GM18858 (cell line): ENCODE measurements at regions not wholly inside any gene's neighbourhood (a gene's known extent, or its start where the extent isn't known, plus 50 kb on each side); places are given as distances from the start of the nearest gene placed in this dataset.
"Not testable (repeated sequence)": the region's sequence is repeated elsewhere in the genome, so short reads cannot be mapped to it uniquely, and the experiment has no call there.

Experiments used
- ATAC-seq: cut with Tn5 transposase; IDR thresholded peaks from one replicate; pipeline ENCODE4 v1.9.1; 2021; ENCODE audit not compliant: unreplicated experiment

DNA sequence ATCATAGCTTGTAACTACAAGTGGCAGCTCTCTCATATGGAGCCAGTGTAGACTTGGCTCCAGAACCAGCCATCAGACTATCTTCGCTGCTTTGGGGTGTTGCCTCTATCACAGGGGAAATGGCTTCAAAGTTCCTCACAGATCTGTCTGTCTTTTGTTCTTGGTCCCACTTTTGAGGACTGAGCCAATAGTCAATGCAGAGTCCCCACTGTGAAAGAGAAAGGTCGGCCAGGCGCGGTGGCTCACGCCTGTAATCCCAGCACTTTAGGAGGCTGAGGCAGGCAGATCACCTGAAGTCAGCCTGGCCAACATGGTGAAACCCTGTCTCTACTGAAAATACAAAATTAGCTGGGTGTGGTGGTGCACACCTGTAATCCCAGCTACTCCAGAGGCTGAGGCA, 86.9 kb upstream of the FZD7 start:
- not testable (repeated sequence) for ATAC-seq

DNA sequence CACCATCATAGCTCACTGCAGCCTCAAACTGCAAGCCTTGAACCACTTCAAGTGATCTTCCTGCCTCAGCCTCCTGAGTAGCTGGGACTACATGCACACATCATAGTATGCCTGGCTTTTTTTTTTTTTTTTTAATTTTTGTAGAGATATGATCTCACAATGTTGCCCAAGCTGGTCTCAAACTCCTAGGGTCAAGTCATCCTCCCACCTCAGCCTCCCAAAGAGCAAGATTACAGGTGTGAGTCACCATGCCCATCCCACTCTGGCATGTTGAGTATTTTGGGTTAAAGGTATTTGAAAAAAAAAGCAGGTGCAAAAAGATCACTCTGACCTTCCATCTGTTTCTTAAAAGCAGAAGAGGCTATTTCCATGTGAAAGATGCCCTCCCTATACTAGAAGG, 86.4 kb upstream of the FZD7 start:
- ATAC-seq: no peak

DNA sequence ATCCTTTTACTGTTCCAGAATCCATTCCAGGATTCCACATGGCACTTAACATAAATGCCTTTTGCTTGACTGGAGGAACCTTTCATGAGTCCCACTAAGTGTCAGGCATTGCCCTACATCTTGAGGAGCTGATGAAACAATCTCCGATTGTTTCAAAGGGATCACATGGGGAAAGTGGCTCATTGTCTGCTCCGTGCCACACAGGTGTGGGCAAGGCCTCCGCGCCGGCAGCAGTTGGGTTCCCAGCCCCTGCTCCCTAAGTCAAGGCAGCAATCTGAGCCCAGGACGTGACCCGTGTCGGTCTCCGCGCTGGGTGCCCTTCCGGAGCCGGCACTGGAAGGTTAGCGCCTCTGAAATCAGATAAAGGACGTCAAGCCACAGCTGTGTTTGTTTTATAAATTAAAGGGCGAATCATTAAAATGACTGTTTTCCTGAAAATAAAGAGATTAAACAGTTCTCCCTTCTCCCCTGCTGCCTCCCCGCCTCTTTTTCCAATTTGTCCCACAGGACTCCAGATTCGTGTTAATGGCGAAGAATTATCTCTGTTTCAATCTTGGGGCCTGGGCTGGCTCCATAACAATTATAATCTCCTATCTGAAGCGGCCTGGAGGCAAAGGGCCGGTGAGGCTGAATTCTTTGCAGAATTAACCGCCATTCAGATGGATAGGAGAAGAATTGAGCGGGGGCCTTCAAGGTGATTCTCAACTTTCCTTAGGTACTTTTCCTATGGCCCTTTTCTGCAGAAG, 84.3 kb upstream of the FZD7 start:
- no peak for ATAC-seq

DNA sequence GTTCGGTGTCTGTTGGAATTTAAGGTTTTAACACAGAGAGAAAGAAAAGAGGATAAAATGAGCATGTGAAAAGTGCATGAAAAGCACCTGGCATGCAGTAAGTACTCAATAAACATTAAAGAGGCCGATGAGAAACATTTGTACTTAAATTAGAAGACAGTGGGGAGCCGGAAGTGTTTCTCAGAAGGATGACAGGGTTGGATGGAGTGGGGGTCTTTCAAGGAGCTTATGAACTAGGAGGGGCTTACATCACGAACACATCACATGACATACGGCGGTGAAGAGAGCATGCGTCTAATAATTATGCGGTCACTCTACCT, 83.8 kb upstream of the FZD7 start:
- no peak for ATAC-seq

- ATAC-seq: no peak
Observed at GRCh38 chr2:201950606-201951005, 83.0 kb upstream of the FZD7 start.

DNA sequence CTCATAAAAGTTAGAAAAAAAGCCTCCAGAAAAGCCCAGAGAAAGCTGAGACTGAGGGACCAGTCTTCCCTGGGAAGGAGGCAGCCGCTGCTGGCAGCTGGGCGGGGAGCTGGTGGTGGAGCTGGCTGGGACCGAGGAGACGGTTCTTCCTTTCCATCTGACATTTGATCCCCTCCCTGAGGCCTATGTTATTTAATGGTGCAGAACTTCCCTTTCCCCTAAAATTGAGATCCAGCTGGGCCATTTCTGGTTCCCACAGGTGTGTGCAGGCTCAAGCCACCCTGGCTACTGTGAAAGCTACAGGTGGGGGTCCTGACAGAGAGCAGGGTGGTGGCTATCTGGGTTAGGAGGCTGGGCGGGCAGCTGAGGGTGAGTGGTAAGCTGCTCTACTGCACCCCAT, 81.5 kb upstream of the FZD7 start:
- no peak for ATAC-seq

DNA sequence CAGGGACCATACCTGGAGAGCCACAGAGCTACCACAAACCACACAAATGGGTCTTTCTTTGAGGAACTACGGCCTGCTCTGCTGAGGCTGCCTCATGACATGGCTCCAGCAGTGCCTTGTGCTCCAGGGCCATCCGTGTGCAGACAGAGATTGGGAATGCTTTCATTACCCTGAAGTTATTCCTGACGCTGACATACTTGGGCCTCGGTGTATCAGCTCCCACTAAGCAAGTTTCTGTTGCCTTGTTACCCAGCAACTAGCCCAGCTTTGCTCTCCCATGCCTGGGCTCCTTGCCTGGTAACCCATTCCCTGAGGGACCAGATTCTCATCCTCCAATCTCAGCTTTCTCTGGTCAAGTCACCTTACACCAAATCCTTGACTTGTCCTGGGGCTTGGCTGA, 80.3 kb upstream of the FZD7 start:
- no peak for ATAC-seq

GRCh38 chr2:201953880-201954279, 79.8 kb upstream of the FZD7 start:
- no peak for ATAC-seq

DNA sequence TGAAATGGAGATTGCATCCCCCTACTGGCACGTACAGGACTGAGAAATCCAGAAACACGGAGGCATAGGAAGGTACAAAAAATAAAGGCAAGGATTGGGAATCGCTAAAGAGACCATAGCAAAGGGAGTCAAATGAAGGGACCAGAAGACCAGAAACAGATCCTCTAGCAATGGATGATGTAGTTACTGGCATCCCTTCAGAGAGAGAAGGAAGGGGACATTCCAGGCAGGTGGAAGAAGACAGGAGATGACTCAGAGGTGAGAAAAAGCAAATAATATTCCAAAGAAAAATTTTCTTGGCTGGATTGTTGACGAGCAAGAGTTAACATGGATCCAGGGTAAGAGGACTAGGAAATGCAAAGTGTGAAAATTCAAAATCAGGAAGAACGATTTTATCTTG, 78.4 kb upstream of the FZD7 start:
- no peak for ATAC-seq

DNA sequence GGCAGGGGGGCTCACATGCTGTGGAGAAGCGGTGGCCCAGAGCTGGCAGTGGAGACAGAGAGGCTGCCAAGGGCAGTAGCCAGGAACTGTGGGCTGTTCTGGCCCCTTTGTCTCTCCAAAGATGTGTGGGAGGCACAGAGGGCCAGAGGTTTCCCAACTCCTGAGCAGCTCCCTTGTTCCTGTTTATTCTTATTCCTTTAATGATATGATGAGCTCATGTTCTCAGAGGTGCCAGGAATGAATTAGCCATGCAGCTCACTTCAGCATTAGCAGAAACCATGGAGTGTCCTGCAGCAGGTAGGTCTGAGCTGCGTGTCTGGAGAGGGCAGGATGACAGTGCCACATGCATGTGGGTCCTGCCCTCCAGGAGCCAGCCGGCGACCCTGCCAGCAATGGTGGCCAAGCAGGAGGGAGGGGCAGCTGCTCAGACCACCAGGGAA, 77.9 kb upstream of the FZD7 start:
- ATAC-seq: no peak

DNA sequence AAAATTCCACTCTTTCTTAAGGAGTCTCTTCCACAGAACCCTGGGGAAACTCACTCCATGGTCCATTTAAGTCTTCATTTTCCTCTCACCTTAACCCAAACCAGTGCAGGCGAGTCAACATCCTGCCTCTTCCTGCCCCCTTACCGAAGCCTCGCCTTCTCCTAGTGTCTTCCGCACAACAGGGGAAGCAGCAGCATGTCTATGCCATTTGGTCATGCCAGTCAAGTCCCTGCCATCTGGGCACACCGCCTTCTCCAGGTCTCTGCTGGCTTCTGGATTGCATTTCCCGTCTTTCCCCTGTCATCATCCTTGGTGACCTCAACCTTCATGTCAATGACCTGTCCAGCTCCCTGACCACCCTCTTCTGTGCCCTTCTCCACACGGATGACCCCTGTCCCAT, 77.3 kb upstream of the FZD7 start:
- ATAC-seq: no peak

- no peak for ATAC-seq
Observed at GRCh38 chr2:201957091-201957490, 76.6 kb upstream of the FZD7 start.

- ATAC-seq: no peak
Observed at GRCh38 chr2:201959198-201959597, 74.5 kb upstream of the FZD7 start.

GRCh38 chr2:201959626-201960025, 74.0 kb upstream of the FZD7 start:
- no peak for ATAC-seq

GRCh38 chr2:201960305-201960704, 73.3 kb upstream of the FZD7 start:
- no peak for ATAC-seq

DNA sequence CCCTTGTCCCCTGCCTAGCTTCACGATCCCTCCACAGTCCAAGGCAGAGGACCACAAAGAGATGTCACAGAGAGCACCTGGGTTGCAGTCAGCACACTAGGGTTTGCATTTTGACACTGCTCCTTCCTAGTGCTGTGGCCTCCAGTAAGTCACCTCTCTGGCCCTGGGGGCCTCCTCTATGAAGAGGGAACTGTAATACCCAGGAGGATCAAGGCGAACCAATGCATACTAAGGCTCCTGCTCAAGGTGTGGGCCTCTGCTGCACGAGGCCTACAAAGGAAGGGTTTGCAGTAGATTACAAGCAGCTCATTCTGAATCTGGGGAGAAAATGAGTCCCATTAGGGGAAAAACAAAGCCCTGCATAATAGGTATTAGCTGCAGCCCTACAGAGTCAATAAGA, 72.3 kb upstream of the FZD7 start:
- no peak for ATAC-seq

- ATAC-seq: no peak
Observed at GRCh38 chr2:201962774-201963562, 70.7 kb upstream of the FZD7 start.

DNA sequence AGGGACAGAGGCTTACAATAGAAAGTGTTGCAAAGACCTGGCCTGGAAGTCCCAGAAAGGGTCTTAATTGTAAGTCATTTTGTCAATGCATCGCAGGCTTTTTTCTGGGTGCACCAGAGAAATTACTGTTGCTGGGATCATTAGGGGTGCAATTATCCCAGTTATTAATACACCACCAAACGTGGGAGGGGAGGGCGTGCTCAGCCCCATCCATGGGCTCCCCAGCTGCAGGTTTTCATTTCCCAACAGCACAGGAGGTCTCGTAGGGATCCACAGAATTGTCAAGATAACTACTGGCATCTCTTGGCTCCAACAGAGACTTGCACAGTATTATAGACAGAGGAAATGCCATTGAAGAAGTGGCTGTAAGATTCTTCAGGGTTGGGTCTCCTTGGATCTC, 69.6 kb upstream of the FZD7 start:
- ATAC-seq: no peak

- no peak for ATAC-seq
Observed at GRCh38 chr2:201964631-201965206, 68.9 kb upstream of the FZD7 start.

DNA sequence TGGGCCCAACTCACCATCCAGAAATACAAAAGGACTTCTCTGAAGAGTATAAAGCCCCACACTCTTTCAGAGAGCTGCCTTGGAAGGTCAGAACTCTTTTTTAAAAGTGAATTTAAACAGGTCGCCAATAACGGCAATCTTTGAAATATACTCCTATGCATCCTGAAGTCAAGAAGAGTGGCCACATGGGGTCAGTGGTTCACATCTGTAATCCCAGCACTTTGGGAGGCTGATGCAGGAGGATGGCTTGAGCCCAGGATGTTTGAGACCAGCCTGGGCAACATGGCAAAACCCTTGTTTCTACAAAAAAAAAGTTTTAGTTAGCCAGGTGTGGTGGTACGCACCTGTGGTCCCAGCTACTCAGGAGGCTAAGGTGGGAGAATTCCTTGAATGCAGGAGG, 68.1 kb upstream of the FZD7 start:
- no peak for ATAC-seq

GRCh38 chr2:201966691-201967438, 66.8 kb upstream of the FZD7 start:
- no peak for ATAC-seq

GRCh38 chr2:201968050-201968449, 65.6 kb upstream of the FZD7 start:
- no peak for ATAC-seq
